GM12801 (cell line): ENCODE measurements at regions not wholly inside any gene's neighbourhood (a gene's known extent, or its start where the extent isn't known, plus 50 kb on each side); places are given as distances from the start of the nearest gene placed in this dataset.

Experiments used
- CTCF ChIP-seq: IDR thresholded peaks from one replicate; pipeline ENCODE4 v1.5.1; 2011; ENCODE audit warnings: control low read depth; ENCODE audit not compliant: insufficient read length; ENCODE audit errors: extremely low read depth

GRCh38 chr18:6553234-6553900, 138.7 kb upstream of the L3MBTL4 start:
- no peak for TF ChIP-seq CTCF

GRCh38 chr18:6557057-6557769, 142.5 kb upstream of the L3MBTL4 start:
- TF ChIP-seq CTCF = no peak

- no peak for TF ChIP-seq CTCF
Observed at GRCh38 chr18:6557770-6558248, 143.1 kb upstream of the L3MBTL4 start.

GRCh38 chr18:6558446-6559156, 143.9 kb upstream of the L3MBTL4 start:
- no peak for TF ChIP-seq CTCF

GRCh38 chr18:6559296-6559695, 144.6 kb upstream of the L3MBTL4 start:
- TF ChIP-seq CTCF = no peak

GRCh38 chr18:6561016-6561415, 146.3 kb upstream of the L3MBTL4 start:
- TF ChIP-seq CTCF = no peak

GRCh38 chr18:6561420-6561861, 146.7 kb upstream of the L3MBTL4 start:
- TF ChIP-seq CTCF = no peak
